ENCODE measurements at regions not wholly inside any gene's neighbourhood (a gene's known extent, or its start where the extent isn't known, plus 50 kb on each side); places are given as distances from the start of the nearest gene placed in this dataset.

DNA sequence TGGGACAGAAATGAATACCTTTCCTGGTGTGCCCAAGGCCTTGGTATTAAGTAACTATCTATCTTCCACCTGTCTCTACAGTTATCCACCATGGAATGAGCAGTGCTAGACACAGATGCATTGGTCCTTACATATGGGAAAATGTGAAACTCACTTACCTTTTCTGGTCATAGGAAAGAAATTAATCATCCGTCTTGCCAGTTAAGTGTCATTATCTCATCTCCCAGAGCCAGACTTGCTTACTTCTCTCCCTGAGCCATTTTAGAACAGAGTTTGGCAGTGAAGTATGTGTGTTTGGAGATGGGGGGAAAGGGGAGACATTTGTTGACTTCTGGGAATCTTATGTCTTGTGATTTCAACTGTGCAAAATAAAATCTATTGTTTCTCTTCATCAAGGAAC, 1211.0 kb upstream of the CDH6 start:
- DNase-seq (ENCODE audit: low read depth) = no peak
- H3K4me3 ChIP-seq (ENCODE audit: low read depth, low read length) = no peak overlapping the region
- TF ChIP-seq, protein P1, sequence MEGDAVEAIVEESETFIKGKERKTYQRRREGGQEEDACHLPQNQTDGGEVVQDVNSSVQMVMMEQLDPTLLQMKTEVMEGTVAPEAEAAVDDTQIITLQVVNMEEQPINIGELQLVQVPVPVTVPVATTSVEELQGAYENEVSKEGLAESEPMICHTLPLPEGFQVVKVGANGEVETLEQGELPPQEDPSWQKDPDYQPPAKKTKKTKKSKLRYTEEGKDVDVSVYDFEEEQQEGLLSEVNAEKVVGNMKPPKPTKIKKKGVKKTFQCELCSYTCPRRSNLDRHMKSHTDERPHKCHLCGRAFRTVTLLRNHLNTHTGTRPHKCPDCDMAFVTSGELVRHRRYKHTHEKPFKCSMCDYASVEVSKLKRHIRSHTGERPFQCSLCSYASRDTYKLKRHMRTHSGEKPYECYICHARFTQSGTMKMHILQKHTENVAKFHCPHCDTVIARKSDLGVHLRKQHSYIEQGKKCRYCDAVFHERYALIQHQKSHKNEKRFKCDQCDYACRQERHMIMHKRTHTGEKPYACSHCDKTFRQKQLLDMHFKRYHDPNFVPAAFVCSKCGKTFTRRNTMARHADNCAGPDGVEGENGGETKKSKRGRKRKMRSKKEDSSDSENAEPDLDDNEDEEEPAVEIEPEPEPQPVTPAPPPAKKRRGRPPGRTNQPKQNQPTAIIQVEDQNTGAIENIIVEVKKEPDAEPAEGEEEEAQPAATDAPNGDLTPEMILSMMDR (IDR thresholded peaks at IDR 0.05; ENCODE audit: insufficient read depth, low read length) = no peak

DNA sequence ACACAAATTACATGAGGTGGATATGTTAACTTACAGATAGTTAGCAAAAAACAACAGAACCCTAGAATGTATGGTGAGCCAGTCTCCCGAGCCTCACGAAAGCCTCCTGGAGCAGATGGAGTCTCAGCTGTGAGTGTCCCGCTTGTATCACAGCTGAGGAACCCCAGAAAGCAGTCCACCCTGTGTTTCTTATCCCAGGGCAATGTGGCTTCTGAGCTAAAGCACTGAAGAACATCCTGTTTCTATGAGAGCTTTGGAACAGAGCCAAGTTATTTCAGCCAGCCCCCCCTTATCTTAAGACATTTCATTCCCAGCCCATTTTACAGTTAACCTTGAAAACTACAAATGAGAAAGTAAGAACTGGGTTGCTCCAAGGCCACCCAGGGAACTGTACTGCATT, 1220.9 kb upstream of the CDH6 start:
- no peak for DNase-seq (ENCODE audit: low read depth)
- TF ChIP-seq, protein P1 (IDR thresholded peaks at IDR 0.05; ENCODE audit: insufficient read depth, low read length) = no peak
- no peak overlapping the region for H3K4me3 ChIP-seq (ENCODE audit: low read depth, low read length)

DNA sequence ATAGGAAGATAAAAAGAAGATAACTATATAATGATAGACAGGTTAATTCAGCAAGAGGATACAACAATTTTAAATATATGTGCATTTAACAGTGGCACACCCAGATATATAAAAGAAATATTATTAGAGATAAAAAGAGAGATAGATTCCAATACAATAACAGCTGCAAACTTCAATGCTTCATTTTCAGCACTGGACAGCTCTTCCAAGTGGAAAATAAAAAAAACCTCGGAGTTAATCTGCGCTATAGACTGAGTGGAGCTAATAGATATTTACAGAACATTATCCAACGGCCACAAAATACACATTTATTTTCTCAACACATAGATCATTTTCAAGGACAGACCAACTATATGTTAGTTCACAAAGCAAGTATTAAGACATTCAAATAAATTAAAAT, 1229.5 kb upstream of the CDH6 start:
- no peak overlapping the region for H3K4me3 ChIP-seq (ENCODE audit: low read depth, low read length)
- TF ChIP-seq, protein P1 (IDR thresholded peaks at IDR 0.05; ENCODE audit: insufficient read depth, low read length) = no peak
- no peak for DNase-seq (ENCODE audit: low read depth)

- TF ChIP-seq, protein P1 (IDR thresholded peaks at IDR 0.05; ENCODE audit: insufficient read depth, low read length) = no peak
- DNase-seq (ENCODE audit: low read depth) = no peak
- H3K4me3 ChIP-seq (ENCODE audit: low read depth, low read length) = no peak overlapping the region
Measured at GRCh38 chr5:29960323-29960722, 1233.2 kb upstream of the CDH6 start.

- no peak for DNase-seq (ENCODE audit: low read depth)
- TF ChIP-seq, protein P1 (IDR thresholded peaks at IDR 0.05; ENCODE audit: insufficient read depth, low read length) = no peak
- no peak overlapping the region for H3K4me3 ChIP-seq (ENCODE audit: low read depth, low read length)
Measured at GRCh38 chr5:29950416-29951145, 1242.9 kb upstream of the CDH6 start.

DNA sequence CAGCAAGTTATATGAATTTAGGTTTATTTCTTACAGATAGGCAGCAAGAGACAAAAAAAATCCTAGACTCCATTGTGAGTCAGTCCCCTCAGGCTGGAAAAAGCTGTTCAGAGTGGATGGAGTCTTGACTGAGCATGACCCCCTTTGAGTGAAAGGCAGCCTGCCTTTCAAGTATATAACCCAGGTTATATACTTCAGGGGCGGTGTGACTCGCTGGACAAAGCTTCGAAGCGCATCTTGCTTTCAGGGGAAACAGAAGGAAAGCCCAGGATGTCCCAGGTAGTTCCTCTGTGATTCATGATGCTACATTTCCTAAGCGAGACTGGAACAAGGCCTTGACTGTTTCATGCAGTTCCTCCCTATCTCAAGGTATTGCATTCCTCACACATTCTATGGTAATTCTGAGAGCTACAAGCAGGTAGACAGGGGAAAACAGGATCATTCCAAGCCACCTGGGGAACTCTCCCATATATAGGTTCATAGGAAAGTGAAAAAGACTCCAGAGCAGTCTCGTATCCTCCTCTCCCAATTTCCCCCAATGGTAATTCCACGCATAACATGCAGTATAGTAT, 1244.1 kb upstream of the CDH6 start:
- no peak overlapping the region for H3K4me3 ChIP-seq (ENCODE audit: low read depth, low read length)

More for the DNA sequence above, 1244.1 kb upstream of the CDH6 start:
- no peak for DNase-seq (ENCODE audit: low read depth)
- TF ChIP-seq, protein P1 (IDR thresholded peaks at IDR 0.05; ENCODE audit: insufficient read depth, low read length) = no peak
